ENCODE measurements at regions not wholly inside any gene's neighbourhood (a gene's known extent, or its start where the extent isn't known, plus 50 kb on each side); places are given as distances from the start of the nearest gene placed in this dataset.

DNA sequence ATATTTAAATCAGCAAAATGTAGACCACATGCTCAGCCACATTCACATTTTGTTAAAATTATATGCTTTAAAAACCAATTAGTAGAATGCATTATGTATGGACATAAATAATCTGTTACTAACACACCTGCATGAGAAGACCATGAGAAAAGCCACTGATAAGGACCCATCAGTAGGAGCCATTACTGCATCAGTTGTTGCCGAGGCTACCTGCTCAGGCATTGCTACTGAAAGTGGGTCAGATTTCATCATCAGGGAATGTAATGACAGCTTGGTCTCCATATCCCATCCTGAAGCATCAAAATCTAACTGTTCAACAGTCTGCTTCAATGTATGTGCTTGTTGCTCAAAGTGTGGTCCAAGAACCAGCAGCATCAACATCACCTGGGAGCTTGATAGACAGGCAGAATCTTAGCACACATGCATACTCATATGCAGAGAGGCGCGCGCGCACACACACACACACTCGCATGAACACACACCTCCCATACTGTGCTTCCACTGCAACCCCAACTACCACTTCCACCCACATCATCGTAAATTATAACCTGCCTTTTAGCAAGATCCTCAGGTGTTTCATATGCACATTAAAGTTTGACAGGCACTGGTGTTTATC lies 72.4 kb upstream of the FOXB1 start:
- Histone ChIP-seq H3K4me3 (replicated peaks in 1 of 3) (no peak overlapping the region), H3K27me3 (no peaks in the 10 kb centered on the region), H3K27ac (no peak overlapping the region), H3K9me3 (no peaks in the 10 kb centered on the region), H3K4me1 (no peaks in the 10 kb centered on the region), H3K36me3 (no peaks in the 10 kb centered on the region)
- intact Hi-C loops (cut with DNase I): no loop called here
- DNase-seq: no peak
- no peak for TF ChIP-seq POLR2A (IDR thresholded peaks at IDR 0.05)
- TF ChIP-seq, protein P1, sequence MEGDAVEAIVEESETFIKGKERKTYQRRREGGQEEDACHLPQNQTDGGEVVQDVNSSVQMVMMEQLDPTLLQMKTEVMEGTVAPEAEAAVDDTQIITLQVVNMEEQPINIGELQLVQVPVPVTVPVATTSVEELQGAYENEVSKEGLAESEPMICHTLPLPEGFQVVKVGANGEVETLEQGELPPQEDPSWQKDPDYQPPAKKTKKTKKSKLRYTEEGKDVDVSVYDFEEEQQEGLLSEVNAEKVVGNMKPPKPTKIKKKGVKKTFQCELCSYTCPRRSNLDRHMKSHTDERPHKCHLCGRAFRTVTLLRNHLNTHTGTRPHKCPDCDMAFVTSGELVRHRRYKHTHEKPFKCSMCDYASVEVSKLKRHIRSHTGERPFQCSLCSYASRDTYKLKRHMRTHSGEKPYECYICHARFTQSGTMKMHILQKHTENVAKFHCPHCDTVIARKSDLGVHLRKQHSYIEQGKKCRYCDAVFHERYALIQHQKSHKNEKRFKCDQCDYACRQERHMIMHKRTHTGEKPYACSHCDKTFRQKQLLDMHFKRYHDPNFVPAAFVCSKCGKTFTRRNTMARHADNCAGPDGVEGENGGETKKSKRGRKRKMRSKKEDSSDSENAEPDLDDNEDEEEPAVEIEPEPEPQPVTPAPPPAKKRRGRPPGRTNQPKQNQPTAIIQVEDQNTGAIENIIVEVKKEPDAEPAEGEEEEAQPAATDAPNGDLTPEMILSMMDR (IDR thresholded peaks at IDR 0.05): no peak
- WGBS, 2 donors: 93 to 95% methylated on average over 7 of the region's 7 CpGs

- TF ChIP-seq, protein P1 (IDR thresholded peaks at IDR 0.05): no peak
- no peak for TF ChIP-seq POLR2A (IDR thresholded peaks at IDR 0.05)
- Histone ChIP-seq H3K4me1 (no peaks in the 10 kb centered on the region), H3K27ac (no peak overlapping the region), H3K27me3 (no peaks in the 10 kb centered on the region), H3K4me3 (replicated peaks in 1 of 3) (no peak overlapping the region), H3K9me3 (no peaks in the 10 kb centered on the region), H3K36me3 (no peaks in the 10 kb centered on the region)
- WGBS, 2 donors: 79% methylated on average over 8 of the region's 8 CpGs
- DNase-seq: no peak
- intact Hi-C loops (cut with DNase I): no loop called here
Measured at GRCh38 chr15:59924812-59925522, 79.1 kb upstream of the FOXB1 start.

DNA sequence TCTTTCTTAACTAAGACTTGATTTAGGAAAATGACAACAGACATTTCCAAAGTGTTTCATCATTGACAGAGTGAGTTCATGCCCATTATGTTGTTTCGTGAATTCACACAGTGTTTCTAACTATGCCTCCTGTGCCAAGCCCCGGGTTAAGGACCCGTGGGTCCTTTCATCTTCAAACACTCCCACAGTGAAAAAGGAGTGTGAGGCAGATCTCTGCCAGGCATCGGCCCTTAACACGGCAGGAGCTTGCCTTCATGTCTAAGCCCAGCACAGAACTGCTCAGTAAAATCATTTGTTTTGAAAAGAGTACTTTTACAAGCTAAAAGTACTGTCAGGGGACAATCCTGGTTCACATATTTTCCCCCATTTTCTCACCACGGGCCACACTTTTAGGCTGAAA lies 80.0 kb upstream of the FOXB1 start:
- intact Hi-C loops (cut with DNase I): no loop called here
- no peaks in the 10 kb centered on the region for H3K9me3 ChIP-seq
- H3K4me1 ChIP-seq: no peaks in the 10 kb centered on the region
- H3K4me3 ChIP-seq (replicated peaks in 1 of 3): no peak overlapping the region
- H3K27me3 ChIP-seq: no peaks in the 10 kb centered on the region
- no peak overlapping the region for H3K27ac ChIP-seq
- DNase-seq: peak in 1 of 2 donors; percentile 3
- H3K36me3 ChIP-seq: no peaks in the 10 kb centered on the region
- TF ChIP-seq POLR2A (IDR thresholded peaks at IDR 0.05): no peak
- TF ChIP-seq, protein P1 (IDR thresholded peaks at IDR 0.05): no peak
- 21 to 31% methylated on average over 6 of the region's 6 CpGs for WGBS, 2 donors

DNA sequence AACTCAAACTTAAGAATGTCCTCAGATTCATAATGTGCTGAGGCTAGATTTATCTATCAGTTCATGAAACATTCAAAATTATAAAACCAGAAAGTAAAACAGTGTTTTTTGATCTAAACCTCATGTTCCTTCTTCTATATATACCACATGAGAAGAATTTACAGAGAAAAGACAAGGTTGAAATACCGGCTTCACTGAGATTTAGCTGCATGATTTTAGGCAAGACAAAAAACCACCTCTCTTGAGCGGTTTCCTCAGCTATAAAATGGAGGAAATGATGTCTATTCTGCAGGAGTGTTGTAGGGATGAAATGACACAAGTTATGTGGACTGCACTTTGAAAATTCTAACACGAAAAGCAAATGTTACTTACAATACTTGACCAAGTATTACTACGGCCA lies 80.6 kb upstream of the FOXB1 start:
- H3K9me3 ChIP-seq: no peaks in the 10 kb centered on the region
- no peaks in the 10 kb centered on the region for H3K36me3 ChIP-seq
- no peak for DNase-seq
- TF ChIP-seq, protein P1 (IDR thresholded peaks at IDR 0.05): no peak
- no peak for TF ChIP-seq POLR2A (IDR thresholded peaks at IDR 0.05)
- no peak overlapping the region for H3K27ac ChIP-seq
- WGBS, 2 donors: 88% methylated on average over 4 of the region's 4 CpGs
- no peak overlapping the region for H3K4me3 ChIP-seq (replicated peaks in 1 of 3)
- intact Hi-C loops (cut with DNase I): no loop called here
- H3K4me1 ChIP-seq: no peaks in the 10 kb centered on the region
- H3K27me3 ChIP-seq: no peaks in the 10 kb centered on the region
